A673 (cell line): ENCODE measurements at regions not wholly inside any gene's neighbourhood (a gene's known extent, or its start where the extent isn't known, plus 50 kb on each side); places are given as distances from the start of the nearest gene placed in this dataset.

ENCODE experiments used
- BruUV-seq: library from RNA; stranded (reverse); fragments of 400-500 nt; replicated peaks from 2 replicates; lab custom pipeline; 2021; lab: Mats Ljungman, UMichigan
- CTCF ChIA-PET: fragments of 300-600 bp; sonication (Branson Sonifier 250); formaldehyde crosslinking; loops from one replicate; lab custom pipeline; 2022; ENCODE audit warnings: antibody characterized with exemption; lab: Charles Lee
- POLR2A ChIA-PET: fragments of 300-600 bp; sonication (Branson Sonifier 250); formaldehyde crosslinking; loops from one replicate; lab custom pipeline; 2022; ENCODE audit warnings: antibody characterized with exemption; ENCODE audit not compliant: low non-redundant PET; lab: Charles Lee
- DNase-seq: peaks from one replicate; pipeline ENCODE4 v3.0.0-alpha.2; 2015; ENCODE audit warnings: low spot score
- H3K27ac ChIP-seq: fragments of 200-600 bp; sonication (generic); 2 replicates; pipeline ENCODE4 v1.5.1; 2016; ENCODE audit warnings: mixed run types, low read depth, mild to moderate bottlenecking, mixed read lengths, antibody characterized with exemption, low read length; ENCODE audit not compliant: poor library complexity, severe bottlenecking
- H3K27me3 ChIP-seq: fragments of 200-600 bp; sonication (generic); replicated peaks from 2 replicates; pipeline ENCODE4 v1.6.1; 2017; ENCODE audit warnings: mixed run types, low read depth, mild to moderate bottlenecking, mixed read lengths, antibody characterized with exemption, low read length; ENCODE audit not compliant: insufficient read depth, poor library complexity
- H3K36me3 ChIP-seq: fragments of 200-600 bp; sonication (generic); 2 replicates; pipeline ENCODE4 v1.6.1; 2016; ENCODE audit warnings: mixed run types, mild to moderate bottlenecking, mixed read lengths, antibody characterized with exemption, low read length; ENCODE audit not compliant: insufficient read depth, poor library complexity, severe bottlenecking
- H3K4me1 ChIP-seq: fragments of 200-600 bp; sonication (generic); 2 replicates; pipeline ENCODE4 v1.6.1; 2017; ENCODE audit warnings: mixed run types, mild to moderate bottlenecking, mixed read lengths, antibody characterized with exemption, low read length; ENCODE audit not compliant: insufficient read depth, poor library complexity, severe bottlenecking
- H3K4me3 ChIP-seq: fragments of 200-600 bp; sonication (generic); 2 replicates; pipeline ENCODE4 v1.5.1; 2016; ENCODE audit warnings: low read depth, mixed run types, mild to moderate bottlenecking, mixed read lengths, low read length; ENCODE audit not compliant: poor library complexity, severe bottlenecking
- H3K9me3 ChIP-seq: fragments of 200-600 bp; sonication (generic); 2 replicates; pipeline ENCODE4 v1.6.1; 2016; ENCODE audit warnings: mixed run types, low read depth, mild to moderate bottlenecking, mixed read lengths, antibody characterized with exemption, low read length; ENCODE audit not compliant: poor library complexity, severe bottlenecking
- EZH2 ChIP-seq: fragments of 200-600 bp; sonication (generic); IDR thresholded peaks from 2 replicates; pipeline ENCODE4 v1.6.1; 2017; ENCODE audit warnings: borderline replicate concordance, low read depth, mild to moderate bottlenecking, mixed read lengths, antibody characterized with exemption, low read length; ENCODE audit not compliant: poor library complexity, severe bottlenecking
- intact Hi-C: fragments of 100-400 bp; cut with micrococcal nuclease; formaldehyde crosslinking; loops from one replicate; pipeline ENCODE4 v1.10.0; 2022; ENCODE audit not compliant: unreplicated experiment
- TF ChIP-seq, protein P1 (sequence below): fragments of 300-800, 200-600 bp; sonication (generic); conservative IDR thresholded peaks from 2 replicates; pipeline ENCODE4 v1.5.1; 2017; ENCODE audit warnings: low read depth, mild to moderate bottlenecking, antibody characterized with exemption, low read length, moderate library complexity, mixed read lengths

DNA sequence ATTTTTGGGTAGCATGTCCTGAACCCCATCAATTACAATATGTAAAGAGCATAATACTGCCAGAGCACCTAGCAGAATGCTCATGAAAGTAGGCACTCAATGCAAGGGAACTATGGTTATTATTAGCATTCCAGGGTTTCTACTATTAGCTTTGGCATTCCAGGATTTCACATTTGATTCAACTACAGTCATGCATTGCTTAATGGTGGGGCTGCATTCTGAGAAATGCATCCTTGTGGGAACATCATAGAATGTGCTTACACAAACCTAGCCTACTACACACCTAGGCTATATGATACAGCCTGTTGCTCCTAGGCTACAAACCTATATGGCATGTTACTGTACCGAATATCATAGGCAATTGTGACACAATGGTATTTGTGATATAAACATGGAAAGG, 247.8 kb downstream of the CD83 start:
- Histone ChIP-seq H3K9me3 (no peaks in the 10 kb centered on the region), H3K27me3 (no peaks in the 10 kb centered on the region), H3K4me3 (no peak overlapping the region), H3K4me1 (peaks cover 8% of the 10 kb centered on the region), H3K27ac (no peak overlapping the region), H3K36me3 (no peaks in the 10 kb centered on the region)
- CTCF ChIA-PET, result no interaction called here
- BruUV-seq, result no TSS peak
- POLR2A ChIA-PET, result no interaction called here
- DNase-seq, result no peak
- TF ChIP-seq, protein P1, sequence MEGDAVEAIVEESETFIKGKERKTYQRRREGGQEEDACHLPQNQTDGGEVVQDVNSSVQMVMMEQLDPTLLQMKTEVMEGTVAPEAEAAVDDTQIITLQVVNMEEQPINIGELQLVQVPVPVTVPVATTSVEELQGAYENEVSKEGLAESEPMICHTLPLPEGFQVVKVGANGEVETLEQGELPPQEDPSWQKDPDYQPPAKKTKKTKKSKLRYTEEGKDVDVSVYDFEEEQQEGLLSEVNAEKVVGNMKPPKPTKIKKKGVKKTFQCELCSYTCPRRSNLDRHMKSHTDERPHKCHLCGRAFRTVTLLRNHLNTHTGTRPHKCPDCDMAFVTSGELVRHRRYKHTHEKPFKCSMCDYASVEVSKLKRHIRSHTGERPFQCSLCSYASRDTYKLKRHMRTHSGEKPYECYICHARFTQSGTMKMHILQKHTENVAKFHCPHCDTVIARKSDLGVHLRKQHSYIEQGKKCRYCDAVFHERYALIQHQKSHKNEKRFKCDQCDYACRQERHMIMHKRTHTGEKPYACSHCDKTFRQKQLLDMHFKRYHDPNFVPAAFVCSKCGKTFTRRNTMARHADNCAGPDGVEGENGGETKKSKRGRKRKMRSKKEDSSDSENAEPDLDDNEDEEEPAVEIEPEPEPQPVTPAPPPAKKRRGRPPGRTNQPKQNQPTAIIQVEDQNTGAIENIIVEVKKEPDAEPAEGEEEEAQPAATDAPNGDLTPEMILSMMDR, result no peak
- TF ChIP-seq EZH2, result no peak
- intact Hi-C loops, result no loop called here

DNA sequence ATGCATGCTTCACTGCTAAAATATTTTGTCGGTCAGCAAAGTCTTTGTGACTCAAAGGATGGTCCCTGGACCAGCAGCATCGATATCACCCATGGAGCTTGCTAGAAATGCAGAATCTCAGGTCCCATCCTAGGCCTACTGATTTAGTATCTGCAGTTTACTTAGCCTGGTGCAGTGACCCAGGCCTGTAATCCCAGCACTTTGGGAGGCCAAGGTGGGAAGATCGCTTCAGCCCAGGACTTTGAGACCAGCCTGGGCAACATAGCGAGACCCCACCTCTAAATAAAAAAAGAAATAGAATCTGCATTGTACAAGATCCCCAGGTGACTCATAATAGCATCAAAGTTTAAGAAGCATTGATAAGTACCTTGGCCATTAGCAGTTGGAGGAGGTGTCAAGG, 248.7 kb downstream of the CD83 start:
- H3K9me3 ChIP-seq, result no peaks in the 10 kb centered on the region
- no peak for DNase-seq
- intact Hi-C loops, result no loop called here
- H3K4me1 ChIP-seq, result peaks cover 8% of the 10 kb centered on the region
- no peak overlapping the region for H3K27ac ChIP-seq
- CTCF ChIA-PET, result no interaction called here
- H3K36me3 ChIP-seq, result no peaks in the 10 kb centered on the region
- no peak overlapping the region for H3K4me3 ChIP-seq
- TF ChIP-seq EZH2, result no peak
- TF ChIP-seq, protein P1, result no peak
- POLR2A ChIA-PET, result no interaction called here
- no peaks in the 10 kb centered on the region for H3K27me3 ChIP-seq
- no TSS peak for BruUV-seq

DNA sequence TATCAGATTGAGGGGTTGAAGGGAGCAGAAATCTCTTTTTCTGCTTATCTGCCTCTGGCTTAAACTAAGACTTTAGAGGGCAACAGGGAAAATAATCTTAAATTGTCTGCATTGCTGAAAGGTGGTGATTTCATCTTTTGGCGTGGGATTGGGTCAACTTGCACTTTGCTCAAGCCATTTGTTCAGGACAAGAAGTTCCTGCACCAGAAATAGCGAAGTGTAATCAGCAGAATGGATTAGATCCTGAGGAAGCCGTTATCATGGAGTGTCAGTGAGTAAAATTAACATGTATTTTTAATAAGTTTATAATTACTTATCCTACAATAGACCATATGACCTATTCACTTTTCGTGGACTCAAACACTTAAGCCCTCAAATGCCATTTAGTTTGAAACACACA, 249.3 kb downstream of the CD83 start:
- no peak for DNase-seq
- no peaks in the 10 kb centered on the region for H3K9me3 ChIP-seq
- ChIA-PET POLR2A (no interaction called here), CTCF (no interaction called here)
- no peaks in the 10 kb centered on the region for H3K27me3 ChIP-seq
- H3K36me3 ChIP-seq, result no peaks in the 10 kb centered on the region
- peaks cover 8% of the 10 kb centered on the region for H3K4me1 ChIP-seq
- intact Hi-C loops, result no loop called here
- BruUV-seq, result no TSS peak
- H3K27ac ChIP-seq, result no peak overlapping the region
- TF ChIP-seq, protein P1, result no peak
- no peak for TF ChIP-seq EZH2
- H3K4me3 ChIP-seq, result no peak overlapping the region
